ENCODE measurements at regions not wholly inside any gene's neighbourhood (a gene's known extent, or its start where the extent isn't known, plus 50 kb on each side); places are given as distances from the start of the nearest gene placed in this dataset.

DNA sequence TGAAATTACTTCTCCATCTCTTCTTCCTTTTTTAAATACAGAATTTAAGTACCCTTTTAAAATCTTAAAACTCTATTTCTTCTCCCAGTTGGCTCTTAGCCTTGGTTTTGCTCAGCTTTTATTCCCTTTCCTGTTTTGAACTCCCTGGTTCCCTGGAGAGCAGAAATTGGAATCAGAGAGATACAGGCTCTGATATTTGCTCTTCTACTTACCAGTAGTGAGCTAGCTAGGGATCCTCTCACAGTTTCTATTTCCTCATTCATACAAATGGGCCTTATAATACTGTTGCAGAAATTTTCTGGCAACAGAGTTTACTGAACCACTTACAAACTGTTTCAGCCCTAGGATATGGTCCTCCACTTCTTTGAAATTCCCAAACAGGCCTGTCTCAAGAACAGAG lies 606.3 kb downstream of the NUF2 start:
- peak overlapping the region; percentile 85 for H2BK120ac ChIP-seq (ENCODE audit: low read depth, low read length, poor library complexity, severe bottlenecking)
- no peak overlapping the region for H4K5ac ChIP-seq (ENCODE audit: insufficient read length, low read depth, low read length)
- DNase-seq: no peak
- no peaks in the 10 kb centered on the region for H3K27me3 ChIP-seq (ENCODE audit: insufficient read depth, low read length)
- no peaks in the 10 kb centered on the region for H3K79me1 ChIP-seq (ENCODE audit: insufficient read depth, low read depth, low read length, poor library complexity, severe bottlenecking)
- no peaks in the 10 kb centered on the region for H3K23me2 ChIP-seq (ENCODE audit: insufficient read length, low read depth, low read length, poor library complexity, severe bottlenecking)
- Mint-ChIP-seq H3K4me3 (no peak overlapping the region), H3K36me3 (ENCODE audit: insufficient read depth in 1 of 3, low read depth in 3 of 3) (peaks cover 0 to 9% (median 3%) of the 10 kb centered on the region in 3 experiments; a peak in 3 of 7 replicates), H3K9me3 (peaks cover 3% of the 10 kb centered on the region in 2 experiments; a peak in 4 of 5 replicates), H3K27ac (no peak overlapping the region; a peak in 1 of 7 replicates), H3K27me3 (ENCODE audit: low read depth) (no peaks in the 10 kb centered on the region), H3K4me1 (peaks cover 14 to 17% of the 10 kb centered on the region in 2 experiments)
- no peak overlapping the region for H3K56ac ChIP-seq (ENCODE audit: insufficient read length, low read depth, low read length)
- TF ChIP-seq, protein P1, sequence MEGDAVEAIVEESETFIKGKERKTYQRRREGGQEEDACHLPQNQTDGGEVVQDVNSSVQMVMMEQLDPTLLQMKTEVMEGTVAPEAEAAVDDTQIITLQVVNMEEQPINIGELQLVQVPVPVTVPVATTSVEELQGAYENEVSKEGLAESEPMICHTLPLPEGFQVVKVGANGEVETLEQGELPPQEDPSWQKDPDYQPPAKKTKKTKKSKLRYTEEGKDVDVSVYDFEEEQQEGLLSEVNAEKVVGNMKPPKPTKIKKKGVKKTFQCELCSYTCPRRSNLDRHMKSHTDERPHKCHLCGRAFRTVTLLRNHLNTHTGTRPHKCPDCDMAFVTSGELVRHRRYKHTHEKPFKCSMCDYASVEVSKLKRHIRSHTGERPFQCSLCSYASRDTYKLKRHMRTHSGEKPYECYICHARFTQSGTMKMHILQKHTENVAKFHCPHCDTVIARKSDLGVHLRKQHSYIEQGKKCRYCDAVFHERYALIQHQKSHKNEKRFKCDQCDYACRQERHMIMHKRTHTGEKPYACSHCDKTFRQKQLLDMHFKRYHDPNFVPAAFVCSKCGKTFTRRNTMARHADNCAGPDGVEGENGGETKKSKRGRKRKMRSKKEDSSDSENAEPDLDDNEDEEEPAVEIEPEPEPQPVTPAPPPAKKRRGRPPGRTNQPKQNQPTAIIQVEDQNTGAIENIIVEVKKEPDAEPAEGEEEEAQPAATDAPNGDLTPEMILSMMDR (conservative IDR thresholded peaks at IDR 0.05): no peak
- H3K14ac ChIP-seq (ENCODE audit: insufficient read depth, low read length): no peak overlapping the region
- no peak overlapping the region for H3K27ac ChIP-seq (ENCODE audit: insufficient read length, low read depth, low read length)
- H4K8ac ChIP-seq (replicated peaks; ENCODE audit: insufficient read length, low read depth, low read length): no peak overlapping the region
- no peak overlapping the region for H2BK15ac ChIP-seq (ENCODE audit: low read depth, low read length)
- H3K4ac ChIP-seq (ENCODE audit: low read depth, low read length): no peak overlapping the region
- no peaks in the 10 kb centered on the region for H3K9me3 ChIP-seq (ENCODE audit: control insufficient read depth, low read depth, low read length)
- H2BK5ac ChIP-seq (ENCODE audit: insufficient read length, low read length): no peak overlapping the region
- H3K23ac ChIP-seq (ENCODE audit: insufficient read length, low read depth, low read length): no peak overlapping the region
- H2AFZ ChIP-seq (ENCODE audit: low read length): no peak overlapping the region
- H3K4me2 ChIP-seq (ENCODE audit: insufficient read depth, insufficient read length, low read length): no peak overlapping the region
- H4K91ac ChIP-seq (ENCODE audit: insufficient read length, low read depth, low read length): no peak overlapping the region
- H2AK5ac ChIP-seq (ENCODE audit: insufficient read length, low read length): no peak overlapping the region
- H4K20me1 ChIP-seq (ENCODE audit: control insufficient read depth, insufficient read depth, insufficient read length): no peaks in the 10 kb centered on the region
- no peak overlapping the region for H3T11ph ChIP-seq (ENCODE audit: low read length)
- H3K4me1 ChIP-seq (ENCODE audit: insufficient read depth, low read length): 0 out of 2 replicates have a peak, but pooled peaks cover 2% of the 10 kb centered on the region
- no peak overlapping the region for H2BK12ac ChIP-seq (ENCODE audit: insufficient read length, low read depth, low read length)
- no peak overlapping the region for H2BK20ac ChIP-seq (ENCODE audit: low read depth, low read length, poor library complexity, severe bottlenecking)
- no peak overlapping the region for H3K18ac ChIP-seq (ENCODE audit: insufficient read length, low read depth, low read length)
- no peaks in the 10 kb centered on the region for H3K79me2 ChIP-seq (ENCODE audit: insufficient read depth, low read length)
- no peak overlapping the region for H3K9ac ChIP-seq (ENCODE audit: extremely low read depth, insufficient read length, low read length)
